GM18517 (cell line): ENCODE measurements at regions not wholly inside any gene's neighbourhood (a gene's known extent, or its start where the extent isn't known, plus 50 kb on each side); places are given as distances from the start of the nearest gene placed in this dataset.

ENCODE experiments used
- ATAC-seq: cut with Tn5 transposase; IDR thresholded peaks from one replicate; pipeline ENCODE4 v1.9.1; 2021; ENCODE audit warnings: mild to moderate bottlenecking, moderate library complexity; ENCODE audit not compliant: unreplicated experiment

- ATAC-seq, result no peak
These were observed 223.2 kb upstream of the GMDS start for GRCh38 chr6:2468601-2468955.

GRCh38 chr6:2467929-2468600 lies 222.7 kb upstream of the GMDS start:
- ATAC-seq, result no peak

GRCh38 chr6:2465336-2465735 lies 219.9 kb upstream of the GMDS start:
- no peak for ATAC-seq

- ATAC-seq, result no peak
These were observed 219.2 kb upstream of the GMDS start for GRCh38 chr6:2464641-2465040.

GRCh38 chr6:2462831-2463230 lies 217.4 kb upstream of the GMDS start:
- ATAC-seq, result no peak

- ATAC-seq, result no peak
These were observed 214.9 kb upstream of the GMDS start for GRCh38 chr6:2460216-2460745.

- ATAC-seq, result no peak
These were observed 208.8 kb upstream of the GMDS start for GRCh38 chr6:2454180-2454579.

- ATAC-seq, result no peak
These were observed 205.1 kb upstream of the GMDS start for GRCh38 chr6:2450546-2450945.

GRCh38 chr6:2449572-2449940 lies 204.2 kb upstream of the GMDS start:
- ATAC-seq, result no peak

GRCh38 chr6:2448826-2449571 lies 203.6 kb upstream of the GMDS start:
- no peak for ATAC-seq

- ATAC-seq, result no peak
These were observed 202.5 kb upstream of the GMDS start for GRCh38 chr6:2447931-2448330.

- ATAC-seq, result no peak
These were observed 202.0 kb upstream of the GMDS start for GRCh38 chr6:2447318-2447920.

- no peak for ATAC-seq
These were observed 196.4 kb upstream of the GMDS start for GRCh38 chr6:2441601-2442475.

- no peak for ATAC-seq
These were observed 195.1 kb upstream of the GMDS start for GRCh38 chr6:2440516-2440915.

- ATAC-seq, result no peak
These were observed 194.2 kb upstream of the GMDS start for GRCh38 chr6:2439632-2440031.

- no peak for ATAC-seq
These were observed 193.7 kb upstream of the GMDS start for GRCh38 chr6:2439082-2439481.

GRCh38 chr6:2436410-2437154 lies 191.2 kb upstream of the GMDS start:
- ATAC-seq, result no peak

GRCh38 chr6:2435323-2435722 lies 189.9 kb upstream of the GMDS start:
- ATAC-seq, result no peak

- ATAC-seq, result no peak
These were observed 189.5 kb upstream of the GMDS start for GRCh38 chr6:2434912-2435311.

GRCh38 chr6:2434116-2434515 lies 188.7 kb upstream of the GMDS start:
- ATAC-seq, result no peak
